AG08396 (cell line): ENCODE measurements at regions not wholly inside any gene's neighbourhood (a gene's known extent, or its start where the extent isn't known, plus 50 kb on each side); places are given as distances from the start of the nearest gene placed in this dataset.

Source experiments
- DNase-seq: peaks from one replicate; pipeline ENCODE4 v3.0.0; 2012; ENCODE audit warnings: low spot score, mixed read lengths

DNA sequence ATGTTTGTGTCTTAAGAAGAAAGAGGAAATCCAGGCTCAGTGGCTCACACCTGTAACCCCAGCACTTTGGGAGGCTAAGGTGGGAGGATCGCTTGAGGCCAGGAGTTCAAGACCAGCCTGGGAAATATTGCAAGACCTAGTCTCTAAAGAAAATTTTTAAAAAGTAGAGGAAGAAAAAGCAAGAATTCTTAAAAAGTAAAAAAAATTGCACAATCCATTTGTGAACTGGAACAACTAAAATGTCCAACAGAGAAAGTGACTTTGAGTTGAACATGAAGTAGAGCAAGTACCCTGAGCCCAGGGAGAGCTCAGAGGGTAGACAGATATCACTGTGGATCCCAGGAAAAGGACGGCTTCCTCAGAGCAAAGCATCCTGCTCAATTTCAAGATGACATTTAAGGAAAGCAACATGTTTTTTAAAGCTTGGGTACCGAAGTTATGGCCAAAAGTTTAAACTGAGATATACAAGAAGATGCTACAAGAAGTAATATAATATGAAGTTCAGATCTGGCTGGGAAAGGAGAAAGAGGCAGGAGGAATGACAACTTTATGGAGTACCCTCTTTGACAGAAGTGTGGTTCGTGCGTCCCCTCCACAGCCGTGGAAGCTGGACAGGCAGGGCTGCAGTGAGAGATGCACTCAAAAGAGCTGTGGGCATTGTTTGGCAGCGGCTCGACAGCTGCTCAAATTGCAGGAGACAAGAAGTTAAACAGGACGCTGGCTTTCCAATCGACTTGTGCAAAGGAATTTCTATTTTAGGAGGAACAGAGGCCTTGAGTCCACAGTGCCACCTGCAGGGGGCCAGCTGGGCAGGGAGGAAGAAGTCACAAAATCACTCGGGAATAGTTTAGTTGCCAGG is 201.3 kb downstream of the JCAD start:
- DNase-seq, result peak; percentile 69

DNA sequence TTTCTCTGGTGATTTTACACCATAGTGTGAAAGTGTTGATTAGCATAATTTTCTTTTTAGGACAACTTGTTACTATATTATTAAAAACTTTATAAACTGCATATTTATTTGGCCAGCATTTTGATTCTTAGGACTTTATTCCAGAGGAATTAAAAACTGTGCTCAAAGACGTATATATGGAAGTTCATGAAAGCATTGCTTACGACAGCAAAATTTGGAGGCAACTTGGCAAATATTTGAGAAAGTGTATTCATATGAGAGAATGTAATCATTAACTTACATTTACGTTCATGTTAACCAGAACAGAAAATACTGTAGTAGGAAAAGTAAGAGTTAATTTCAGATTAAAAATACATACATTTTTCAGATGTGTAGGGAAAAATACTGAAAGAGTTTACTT is 203.1 kb downstream of the JCAD start:
- DNase-seq, result no peak

DNA sequence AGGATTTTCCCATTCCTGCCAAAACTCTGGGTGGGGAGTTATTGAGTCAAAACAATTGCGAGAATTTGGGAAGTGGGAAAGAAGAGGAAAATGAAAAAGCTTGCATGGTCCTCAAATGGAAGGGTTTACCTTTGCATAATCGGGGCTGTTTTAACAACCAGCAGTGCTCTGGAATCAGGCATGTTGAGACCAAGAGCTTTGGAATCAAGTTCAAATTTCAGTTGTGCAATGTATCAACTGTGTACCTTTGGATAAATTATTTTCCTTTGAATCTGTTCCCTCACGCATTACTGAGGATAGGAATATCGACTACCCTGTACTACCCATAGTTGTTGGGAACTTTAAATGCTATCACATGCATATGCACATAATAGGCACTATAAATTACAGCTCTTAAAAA is 205.5 kb downstream of the JCAD start:
- DNase-seq, result no peak

DNA sequence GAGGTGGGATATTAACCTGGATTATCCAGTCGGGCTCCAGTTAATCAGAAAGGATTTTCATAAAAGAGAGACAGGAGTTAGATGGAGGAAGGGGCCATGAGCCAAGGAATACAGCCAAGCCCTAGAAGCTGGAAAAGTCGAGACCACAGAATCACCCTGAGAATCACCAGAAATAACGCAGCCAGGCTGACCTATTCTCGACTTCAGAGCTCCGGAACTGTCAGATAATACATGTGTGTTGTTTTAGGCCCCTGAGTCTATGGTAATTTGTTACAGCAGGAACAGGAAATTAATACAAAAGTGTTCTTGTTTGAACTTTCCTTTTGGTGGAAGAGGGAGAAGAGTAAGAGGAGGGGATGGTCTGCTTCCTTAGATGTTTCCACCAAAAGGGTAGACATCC is 208.1 kb downstream of the JCAD start:
- DNase-seq, result no peak

DNA sequence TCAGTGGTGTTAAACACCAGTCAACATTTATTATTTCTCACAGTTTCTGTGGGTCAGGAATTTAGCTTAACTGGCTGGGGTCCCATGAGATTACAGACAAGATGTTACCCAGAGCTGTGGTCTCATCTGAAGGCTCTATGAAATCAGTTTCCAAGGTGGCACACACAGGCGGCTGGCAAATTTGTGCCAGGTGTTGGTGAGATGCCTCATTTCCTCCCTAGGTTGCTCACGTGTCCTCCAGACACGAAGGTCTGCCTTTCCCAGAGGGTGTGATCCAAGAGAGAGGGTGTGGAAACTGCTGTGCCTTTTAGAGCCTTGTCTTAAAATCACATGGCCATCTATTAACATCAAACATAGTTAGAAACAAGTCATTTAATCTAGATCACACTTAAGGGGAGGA is 209.0 kb downstream of the JCAD start:
- DNase-seq, result no peak

DNA sequence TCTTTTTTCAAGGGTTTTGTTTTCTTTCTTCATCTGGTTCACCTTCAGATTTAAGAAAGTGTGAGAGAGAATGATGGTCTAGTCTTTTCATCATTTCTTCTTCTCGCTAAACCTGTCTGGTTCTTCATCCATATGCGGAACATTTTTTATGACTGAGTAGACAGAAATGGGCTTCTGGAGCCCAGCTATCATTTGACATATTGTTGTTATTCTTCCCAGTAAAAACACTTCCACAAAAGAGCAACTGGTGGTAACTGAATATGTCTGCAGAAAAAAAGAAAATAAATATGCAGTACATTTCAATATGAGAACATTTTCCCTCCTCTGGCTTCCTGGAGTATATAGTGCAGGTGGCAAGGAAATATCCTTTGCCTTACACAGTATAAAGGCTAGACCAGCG is 209.5 kb downstream of the JCAD start:
- no peak for DNase-seq

DNA sequence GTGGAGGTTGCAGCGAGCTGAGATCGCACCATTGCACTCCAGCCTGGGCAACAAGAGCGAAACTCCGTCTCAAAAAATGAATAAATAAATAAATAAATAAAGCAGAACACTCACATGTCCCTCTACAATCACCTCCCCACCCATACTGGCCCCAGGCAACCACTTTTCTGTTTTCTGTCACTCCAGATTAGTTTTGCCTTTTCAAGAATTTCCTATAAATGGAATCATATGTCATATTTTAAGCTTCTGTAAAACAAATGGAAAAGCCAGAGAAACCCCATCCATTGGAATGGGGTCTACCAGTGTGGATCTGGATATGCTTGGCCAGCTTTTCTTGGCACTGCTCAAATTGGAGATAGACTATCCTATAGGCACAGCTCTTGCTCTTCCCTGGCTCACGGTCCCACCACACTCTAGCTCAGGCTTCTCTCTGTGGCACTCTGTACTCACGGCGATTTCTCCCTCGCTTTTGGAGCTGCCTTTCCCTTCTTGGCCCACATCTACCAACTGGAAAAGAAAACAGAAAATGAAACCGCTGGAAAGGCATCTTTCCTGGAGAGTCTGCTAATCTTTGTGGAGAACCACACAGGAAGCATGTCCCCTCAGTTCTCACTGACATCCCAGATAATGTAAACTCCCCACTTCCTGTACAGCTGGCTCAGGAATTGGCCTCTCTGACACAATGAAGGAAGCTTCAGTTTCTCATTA is 210.1 kb downstream of the JCAD start:
- DNase-seq, result peak; percentile 64

DNA sequence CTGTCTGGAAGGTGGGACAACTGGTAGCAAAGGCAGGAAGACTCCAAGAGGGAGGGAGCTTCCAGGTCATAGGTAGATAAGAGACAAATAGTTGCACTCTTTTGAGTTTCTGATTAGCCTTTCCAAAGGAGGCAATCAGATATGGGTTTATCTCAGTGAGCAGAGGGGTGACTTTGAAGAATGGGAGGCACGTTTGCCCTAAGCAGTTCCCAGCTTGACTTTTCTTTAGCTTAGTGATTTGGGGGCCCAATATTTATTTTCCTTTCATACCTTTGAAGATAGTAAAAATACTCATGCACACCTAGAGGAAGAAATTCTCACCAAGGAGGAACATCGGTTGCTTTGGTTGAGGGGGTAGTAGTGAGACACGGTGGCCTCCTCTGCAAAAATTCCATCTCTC is 212.1 kb upstream of the SVIL start:
- no peak for DNase-seq

DNA sequence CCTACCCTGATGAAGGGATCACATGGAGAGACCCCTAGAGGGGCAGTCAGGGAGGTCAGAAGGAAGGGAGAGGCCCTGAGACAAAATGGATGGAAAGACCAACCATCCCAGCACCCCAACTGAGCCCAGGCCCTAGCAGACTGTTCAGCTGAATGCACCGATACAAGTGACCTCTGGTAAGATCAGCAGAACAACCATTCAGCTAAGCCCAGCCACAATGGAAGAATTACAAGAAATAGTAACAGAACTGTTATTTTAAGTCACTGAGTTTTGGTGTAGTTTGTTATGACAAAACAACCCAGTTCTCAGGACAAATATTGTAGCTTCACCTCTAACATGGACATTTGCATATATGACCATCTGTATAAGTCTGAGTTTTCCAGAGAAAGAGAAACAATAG is 210.4 kb upstream of the SVIL start:
- DNase-seq, result no peak

DNA sequence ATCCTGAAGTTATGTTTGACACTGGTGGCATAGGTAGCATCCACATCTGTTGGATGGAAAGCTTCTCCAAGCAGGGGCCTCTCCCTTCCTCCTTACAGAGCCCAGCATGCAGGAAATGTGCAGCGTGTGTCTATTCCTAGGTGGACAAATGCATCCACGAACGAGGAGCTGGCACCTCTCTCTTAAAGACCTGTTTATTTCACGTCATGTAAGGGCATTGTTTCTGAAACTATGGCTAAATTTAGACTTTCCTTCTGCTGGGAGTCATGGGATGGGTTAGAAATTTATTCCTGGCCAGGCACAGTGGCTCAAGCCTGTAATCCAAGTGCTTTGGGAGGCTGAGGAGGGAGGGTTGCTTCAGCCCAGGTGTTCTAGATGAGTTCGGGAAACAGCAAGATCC is 208.4 kb upstream of the SVIL start:
- no peak for DNase-seq

DNA sequence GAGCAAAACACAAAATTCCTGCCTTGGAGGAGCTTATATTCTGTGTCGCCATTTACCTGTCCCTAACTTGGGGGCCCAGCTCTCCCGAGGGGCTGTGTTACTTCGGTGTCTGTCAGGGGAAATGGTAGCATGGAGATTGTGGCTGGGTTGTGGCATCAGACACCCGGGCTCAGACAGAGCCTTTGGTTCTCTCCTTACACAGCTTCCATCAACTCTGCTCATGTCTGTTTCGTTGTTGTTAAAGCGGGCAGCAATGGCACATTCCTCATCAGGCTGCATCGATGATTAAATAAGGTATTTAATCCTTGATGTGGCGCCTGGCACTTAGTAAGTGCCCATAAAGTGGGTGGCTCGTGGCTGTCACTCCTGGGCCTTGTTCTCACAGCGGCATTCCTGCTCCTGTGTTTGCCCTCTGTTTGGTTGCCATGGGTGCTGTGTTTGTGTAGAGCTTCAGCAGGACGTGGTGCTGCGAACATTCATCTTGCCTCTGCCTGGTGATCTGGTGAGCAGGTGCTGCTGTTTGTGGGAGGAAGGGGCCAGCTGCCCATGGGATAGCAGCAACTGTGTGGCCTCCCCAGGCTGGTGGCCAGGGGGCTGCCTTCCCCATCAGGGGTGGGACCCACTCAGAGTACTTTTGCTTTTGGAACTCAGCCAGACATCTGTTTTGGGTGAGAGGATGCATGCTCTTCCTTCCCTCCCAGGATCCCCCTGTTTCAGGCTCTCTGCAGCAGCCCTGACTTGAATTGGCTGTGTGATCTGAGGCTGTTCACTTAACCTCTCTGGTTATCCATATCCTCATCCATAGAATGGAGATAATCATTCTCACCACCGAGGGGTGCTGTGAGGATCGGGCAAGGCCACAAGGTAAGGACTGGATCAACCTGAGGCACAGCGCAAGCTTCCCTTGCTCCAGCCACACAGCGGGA is 207.2 kb upstream of the SVIL start:
- DNase-seq, result peak; percentile 47

DNA sequence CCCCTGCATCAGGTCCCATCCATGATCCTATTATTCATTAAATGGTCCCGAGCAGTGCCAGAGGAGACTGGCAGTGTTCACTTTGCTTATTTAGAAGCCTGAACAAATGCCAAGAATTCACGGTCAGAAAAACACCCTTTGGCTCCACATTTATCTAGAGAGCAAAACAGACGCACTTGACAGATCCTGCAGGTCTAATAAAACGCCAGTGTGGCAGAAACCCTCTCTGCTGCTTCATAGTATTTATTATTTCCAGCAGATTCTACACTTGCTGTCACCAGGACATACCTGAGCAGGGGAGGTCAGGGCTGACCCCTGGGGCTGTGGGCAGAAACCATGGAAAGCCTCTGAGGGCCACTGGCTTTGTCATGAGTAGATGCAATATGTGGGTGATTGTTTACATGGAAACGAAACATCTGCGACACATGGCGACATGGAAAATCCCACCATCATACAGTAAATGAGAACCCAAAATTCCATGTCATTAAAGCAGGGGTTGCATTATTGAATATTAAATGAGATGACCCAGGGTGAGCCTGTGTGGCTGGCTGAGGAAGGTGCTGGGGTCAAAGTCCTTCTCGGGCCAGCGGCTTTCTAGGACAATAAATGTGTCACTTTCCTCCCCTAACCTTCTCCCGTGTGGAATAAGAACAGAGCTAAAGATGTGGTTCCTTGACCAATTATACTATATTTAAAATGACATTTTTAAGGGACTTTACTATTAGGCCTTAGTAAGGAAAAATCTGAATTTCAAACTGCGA is 205.9 kb upstream of the SVIL start:
- DNase-seq, result no peak

DNA sequence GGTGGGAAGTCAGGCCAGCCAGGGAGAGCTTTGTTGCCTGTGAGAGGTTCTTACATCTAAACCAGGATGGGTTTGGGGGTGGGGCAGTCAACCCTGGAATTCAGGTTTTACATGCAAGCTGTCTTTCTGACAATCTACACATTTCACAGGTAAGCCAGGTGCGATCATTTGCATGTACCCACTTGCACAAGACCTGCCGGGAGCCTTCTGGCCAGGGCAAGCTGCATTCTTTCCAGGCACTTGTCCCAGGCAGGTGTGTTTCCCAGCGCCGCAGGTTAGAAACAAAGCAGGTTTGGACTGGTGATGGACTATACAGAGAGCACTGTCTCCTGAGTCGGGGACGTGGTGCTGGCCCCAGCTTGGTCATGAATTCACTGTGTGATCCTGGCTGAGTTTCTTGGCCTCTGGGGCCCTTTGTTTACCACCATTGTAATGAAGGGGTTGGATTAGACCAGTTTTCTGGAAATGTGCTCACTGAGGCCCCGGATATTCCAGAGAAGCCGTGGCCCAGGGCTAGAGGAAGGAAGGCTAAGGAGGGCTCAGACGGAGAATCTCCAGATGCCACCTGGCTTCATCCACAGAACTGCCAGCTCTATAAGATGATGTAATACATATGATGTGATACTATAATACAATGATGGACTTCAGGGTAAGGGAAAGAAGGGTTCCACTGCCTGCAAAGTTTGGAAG is 205.2 kb upstream of the SVIL start:
- DNase-seq, result no peak

DNA sequence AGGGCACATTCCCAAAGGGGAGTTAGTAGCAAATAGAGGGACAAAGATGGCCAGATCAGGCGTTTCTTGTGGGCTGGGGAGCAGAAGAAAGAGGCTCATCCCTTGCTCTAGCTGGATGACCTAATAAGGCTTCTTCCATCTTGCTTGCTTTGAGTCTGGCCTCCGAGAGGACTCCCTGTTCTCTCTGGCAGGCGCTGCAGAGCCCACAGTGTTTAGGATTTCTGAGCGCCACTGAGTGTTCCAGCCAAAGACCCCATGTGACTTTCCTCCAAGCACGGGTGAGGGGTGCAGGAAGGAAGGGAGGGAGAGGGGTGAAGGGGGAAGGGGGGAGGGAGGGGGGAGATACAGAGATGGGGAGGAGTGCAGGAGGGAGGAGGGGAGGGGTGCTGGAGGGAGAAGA is 203.8 kb upstream of the SVIL start:
- DNase-seq, result no peak

DNA sequence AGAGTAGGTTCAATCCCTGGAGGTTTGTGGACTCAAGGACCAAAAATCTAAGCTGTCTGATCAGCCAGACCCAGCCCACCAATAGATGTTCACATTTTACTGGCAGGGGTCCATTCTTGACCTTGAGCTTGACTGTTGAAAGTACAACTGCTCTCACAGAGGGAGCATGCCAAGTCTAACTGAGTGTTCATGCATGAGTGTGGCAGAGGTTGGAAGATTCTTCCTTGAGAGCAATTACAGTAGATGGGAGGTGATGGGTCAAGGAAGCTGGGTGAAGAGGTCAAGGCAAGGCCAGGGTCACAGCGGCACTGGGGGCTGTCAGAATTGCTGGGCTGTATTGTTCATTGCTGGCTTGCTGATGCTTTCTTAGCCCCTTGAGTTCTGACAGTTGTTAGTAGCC is 202.8 kb upstream of the SVIL start:
- DNase-seq, result no peak

DNA sequence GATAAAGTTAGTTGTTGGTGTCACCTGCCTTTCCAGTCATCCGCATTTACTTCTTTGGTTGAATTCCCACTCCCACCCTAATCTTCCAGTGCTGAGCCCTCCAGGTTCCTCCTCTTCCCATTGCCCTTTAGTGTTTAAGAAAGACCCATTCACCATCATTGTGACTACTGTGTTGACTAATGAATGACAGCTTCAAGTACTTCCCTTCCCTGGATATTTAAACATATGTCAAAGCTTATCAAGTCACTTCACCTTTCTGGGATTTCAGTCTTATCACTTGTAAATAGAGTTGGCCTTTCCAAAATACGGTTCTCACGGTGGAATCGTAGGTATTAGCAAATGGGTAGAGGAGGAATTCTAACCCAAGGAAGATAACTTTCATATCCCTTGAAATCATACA is 201.6 kb upstream of the SVIL start:
- no peak for DNase-seq

DNA sequence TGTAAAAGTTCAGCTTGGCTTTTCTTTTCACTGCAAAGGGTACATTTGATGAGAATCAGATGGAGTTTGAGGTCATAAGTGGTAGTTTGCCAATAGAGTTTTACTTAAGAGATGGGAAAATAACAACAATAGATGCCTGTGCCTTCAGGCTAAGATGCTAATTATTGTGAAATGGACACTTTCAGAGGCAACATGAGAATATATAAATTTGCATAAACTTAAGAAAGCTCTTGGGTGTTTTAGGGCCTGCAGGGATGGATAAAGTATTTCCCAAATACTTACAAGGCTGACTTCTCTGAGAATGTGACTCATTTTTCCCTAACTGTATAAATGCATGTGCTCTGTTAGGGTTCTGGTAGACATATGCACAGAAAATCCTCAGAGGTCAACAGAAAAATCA is 200.3 kb upstream of the SVIL start:
- DNase-seq, result no peak

DNA sequence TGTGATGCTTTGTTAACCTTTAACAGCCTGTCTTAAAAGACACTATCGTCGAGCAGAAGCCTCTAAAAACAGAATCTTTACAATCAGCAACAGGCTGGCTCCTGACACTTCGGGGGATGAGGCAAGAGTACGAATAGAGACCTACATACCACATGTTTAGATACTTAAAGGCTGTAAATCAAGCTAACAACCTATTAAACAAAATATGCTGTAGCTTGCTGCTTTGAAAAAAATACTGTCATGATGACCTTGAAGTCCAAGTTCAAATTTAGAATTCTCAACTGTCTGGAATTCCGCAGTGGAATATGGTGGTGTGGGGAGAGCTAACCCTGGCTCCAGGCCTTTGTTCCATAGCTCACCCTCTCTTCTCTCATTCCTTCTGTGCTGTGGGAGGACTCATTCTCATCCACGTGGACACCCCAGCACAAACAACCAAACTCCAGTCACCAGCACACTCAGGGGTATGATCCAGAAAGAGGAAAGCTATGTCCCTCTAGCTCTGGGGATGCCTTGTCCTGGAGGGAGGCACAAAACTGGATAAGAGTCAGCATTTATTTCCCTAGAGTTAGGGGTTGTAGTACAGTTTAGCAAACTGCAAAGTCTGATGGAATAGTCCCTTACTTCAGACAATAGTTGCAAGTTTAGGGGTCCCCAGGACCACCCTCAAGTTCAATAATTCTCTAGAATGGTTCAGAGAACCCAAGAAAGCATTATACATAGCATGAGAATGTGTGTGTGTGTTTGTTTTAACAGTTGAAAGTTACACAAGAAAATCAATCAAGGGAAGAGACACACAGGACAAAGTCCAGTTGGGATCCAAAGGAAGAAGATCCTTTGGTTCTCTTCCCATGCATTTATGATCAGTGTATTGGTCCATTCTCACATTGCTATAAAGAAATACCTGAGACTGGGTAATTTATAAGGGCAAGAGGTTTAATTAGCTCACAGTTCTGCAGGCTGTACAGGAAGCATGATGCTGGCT is 196.1 kb upstream of the SVIL start:
- no peak for DNase-seq

DNA sequence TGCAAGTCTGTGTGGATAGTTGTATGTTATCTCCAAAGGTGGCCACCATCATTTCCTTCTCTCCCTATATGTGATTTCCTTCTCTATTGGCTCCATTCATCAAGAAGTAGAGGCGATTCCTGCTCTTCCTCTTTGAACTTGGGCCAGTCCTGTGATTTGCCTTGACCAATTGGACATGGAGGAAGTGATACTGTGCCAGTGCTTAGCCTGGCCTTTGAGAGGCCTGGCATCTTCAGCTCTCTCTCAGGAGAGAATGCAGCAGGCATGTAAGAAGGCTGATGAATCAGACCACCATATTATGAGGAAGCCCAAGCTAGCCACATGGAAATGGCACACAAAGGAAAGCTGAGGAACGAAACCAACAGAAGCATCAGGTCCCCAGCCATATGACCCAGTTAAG is 195.0 kb upstream of the SVIL start:
- DNase-seq, result no peak

DNA sequence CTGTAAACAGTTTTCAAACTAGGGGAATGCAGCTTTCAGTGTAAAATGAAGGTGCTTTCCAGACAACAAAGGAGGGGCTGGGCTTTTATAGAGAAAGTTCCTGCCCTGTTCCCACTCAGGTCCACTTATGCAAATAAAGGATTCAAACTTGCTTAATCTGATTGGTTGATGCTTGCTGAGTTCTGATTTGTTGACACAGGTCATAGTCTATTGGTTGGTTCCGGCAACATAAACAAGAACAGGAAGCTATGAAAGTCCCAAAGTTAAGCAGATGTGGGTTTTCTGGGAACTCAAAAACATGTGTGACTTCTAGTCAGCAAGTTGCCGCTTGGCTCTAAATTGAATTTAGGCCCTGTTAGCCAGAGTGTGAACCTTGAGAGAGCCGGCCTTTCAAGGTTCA is 194.2 kb upstream of the SVIL start:
- no peak for DNase-seq
